AG10803 (cell line): ENCODE measurements at regions not wholly inside any gene's neighbourhood (a gene's known extent, or its start where the extent isn't known, plus 50 kb on each side); places are given as distances from the start of the nearest gene placed in this dataset.

Experiments
- DNase-seq: peaks from one replicate; pipeline ENCODE4 v3.0.0; 2010; ENCODE audit warnings: low read depth
- H3K4me3 ChIP-seq: 2 replicates; pipeline ENCODE4 v1.5.1; 2011; ENCODE audit warnings: mild to moderate bottlenecking, low read length, control low read depth
- TF ChIP-seq, protein P1 (sequence below): conservative IDR thresholded peaks from 2 replicates; pipeline ENCODE4 v1.5.1; 2011; ENCODE audit warnings: mild to moderate bottlenecking, low read length, control low read depth, inconsistent platforms

DNA sequence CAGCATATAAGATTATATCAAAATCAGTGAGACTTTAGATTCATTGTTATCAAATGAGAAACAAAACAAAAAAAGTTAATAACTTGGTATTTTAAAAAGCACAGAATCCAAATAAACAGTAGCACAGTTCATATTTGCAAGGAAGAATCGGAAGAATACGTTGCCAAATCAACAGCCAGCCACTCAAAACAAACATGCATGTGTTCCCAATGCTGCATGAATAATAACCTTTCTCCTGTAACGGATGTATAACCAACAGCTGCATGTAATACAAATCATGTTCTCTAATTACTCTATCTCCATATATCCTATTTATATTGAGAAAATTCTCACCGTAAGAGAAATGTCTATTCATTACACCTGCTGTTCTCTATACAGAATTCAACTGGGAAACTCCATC, 98.9 kb upstream of the FOXD3 start:
- TF ChIP-seq, protein P1, sequence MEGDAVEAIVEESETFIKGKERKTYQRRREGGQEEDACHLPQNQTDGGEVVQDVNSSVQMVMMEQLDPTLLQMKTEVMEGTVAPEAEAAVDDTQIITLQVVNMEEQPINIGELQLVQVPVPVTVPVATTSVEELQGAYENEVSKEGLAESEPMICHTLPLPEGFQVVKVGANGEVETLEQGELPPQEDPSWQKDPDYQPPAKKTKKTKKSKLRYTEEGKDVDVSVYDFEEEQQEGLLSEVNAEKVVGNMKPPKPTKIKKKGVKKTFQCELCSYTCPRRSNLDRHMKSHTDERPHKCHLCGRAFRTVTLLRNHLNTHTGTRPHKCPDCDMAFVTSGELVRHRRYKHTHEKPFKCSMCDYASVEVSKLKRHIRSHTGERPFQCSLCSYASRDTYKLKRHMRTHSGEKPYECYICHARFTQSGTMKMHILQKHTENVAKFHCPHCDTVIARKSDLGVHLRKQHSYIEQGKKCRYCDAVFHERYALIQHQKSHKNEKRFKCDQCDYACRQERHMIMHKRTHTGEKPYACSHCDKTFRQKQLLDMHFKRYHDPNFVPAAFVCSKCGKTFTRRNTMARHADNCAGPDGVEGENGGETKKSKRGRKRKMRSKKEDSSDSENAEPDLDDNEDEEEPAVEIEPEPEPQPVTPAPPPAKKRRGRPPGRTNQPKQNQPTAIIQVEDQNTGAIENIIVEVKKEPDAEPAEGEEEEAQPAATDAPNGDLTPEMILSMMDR: no peak
- no peak overlapping the region for H3K4me3 ChIP-seq
- no peak for DNase-seq

DNA sequence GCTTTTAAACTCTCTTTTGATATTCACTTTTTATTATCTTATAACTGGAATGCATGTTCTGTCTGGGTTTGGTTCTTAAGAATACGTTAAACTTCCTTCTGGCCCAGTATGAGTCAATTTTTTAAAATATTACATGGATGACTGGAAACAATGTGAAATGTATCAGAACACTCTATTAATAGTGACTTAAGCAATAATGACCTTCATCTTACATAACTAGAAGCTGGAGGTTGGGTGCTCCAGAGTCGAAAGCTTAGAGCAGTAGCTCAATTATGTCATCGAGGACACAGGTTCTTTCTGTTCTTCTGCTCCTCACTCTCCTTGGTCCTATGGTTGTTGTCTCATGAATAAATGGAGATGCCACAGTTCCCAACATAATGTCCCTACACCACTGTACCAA, 91.6 kb upstream of the FOXD3 start:
- TF ChIP-seq, protein P1: no peak
- no peak for DNase-seq
- H3K4me3 ChIP-seq: no peak overlapping the region

DNA sequence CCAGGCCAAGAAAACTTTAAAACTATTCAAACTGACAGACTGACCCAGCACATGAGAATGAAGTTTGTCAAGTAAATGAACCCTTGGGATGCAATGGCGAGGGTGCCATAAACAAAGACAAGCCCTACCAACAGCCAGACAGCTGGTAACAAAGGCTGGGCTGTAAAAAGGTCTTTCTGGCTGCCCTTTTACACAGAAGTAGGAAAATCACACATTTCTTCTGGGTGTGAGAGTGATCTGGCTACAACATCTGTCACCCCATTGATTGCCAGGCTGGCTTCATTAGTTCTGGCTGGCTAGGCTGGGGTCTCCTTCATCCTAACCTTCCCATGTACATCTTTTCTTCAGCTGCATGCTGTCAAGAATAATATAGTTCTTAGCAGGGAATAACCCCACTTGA, 83.6 kb upstream of the FOXD3 start:
- TF ChIP-seq, protein P1: no peak
- H3K4me3 ChIP-seq: no peak overlapping the region
- DNase-seq: no peak

DNA sequence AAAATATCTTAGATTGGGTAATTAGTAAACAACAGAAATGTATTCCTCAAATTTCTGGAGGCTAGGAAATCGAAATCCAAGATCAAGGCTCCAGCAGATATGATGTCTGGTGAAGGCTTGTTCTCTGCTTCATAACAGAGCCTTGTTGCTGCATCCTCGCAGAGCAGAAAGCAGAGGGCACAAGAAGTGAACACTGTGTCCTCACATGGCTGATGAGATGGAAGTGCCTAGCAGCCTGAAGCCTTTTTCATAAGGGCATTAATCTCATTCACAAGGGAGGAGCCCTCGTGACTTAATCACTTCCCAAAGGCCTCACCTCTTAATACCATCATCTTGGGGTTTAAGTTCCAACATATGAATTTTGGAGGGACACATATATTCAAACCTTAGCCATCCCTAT, 77.2 kb upstream of the FOXD3 start:
- no peak overlapping the region for H3K4me3 ChIP-seq
- TF ChIP-seq, protein P1: no peak

DNA sequence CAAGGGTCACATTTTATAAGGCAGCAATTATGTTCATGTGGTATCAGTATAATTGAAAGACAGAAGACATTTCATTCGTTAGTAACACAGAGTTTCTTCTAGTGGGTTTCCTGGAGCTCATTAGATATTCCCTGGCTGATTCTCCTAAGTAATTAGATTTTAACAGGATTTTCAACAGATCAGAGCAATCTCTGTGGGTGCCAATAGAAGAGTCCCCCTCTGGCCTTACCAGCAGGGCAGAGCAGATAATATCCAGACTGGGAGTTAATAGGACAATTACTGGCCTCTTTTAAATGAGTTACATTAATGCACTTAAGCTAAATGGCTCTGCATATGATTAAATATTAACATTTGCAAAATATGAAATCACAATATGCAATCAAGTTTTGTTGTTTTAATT, 74.2 kb upstream of the FOXD3 start:
- no peak overlapping the region for H3K4me3 ChIP-seq
- DNase-seq: no peak
- TF ChIP-seq, protein P1: no peak

More for the DNA sequence above, 77.2 kb upstream of the FOXD3 start:
- DNase-seq: no peak

DNA sequence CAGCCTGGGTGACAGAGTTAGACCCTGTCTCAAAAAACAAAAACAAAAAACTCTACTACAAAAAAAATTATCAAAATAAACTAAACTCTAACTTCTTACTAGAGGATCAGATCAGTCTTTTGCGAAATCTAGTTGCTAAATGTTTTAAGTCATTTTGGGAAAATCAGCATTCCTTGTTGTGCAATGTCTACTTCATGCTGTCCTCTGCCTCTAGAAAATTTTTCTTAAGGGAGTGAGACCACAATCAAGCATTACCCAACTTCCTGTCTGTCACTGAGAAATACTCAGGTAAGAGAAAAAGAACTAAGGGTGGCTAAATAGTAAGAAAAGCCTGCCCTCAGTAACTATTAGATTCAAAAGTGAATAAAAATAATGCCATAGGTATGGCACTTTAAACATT, 67.2 kb upstream of the FOXD3 start:
- peak; percentile 5 for DNase-seq
- no peak overlapping the region for H3K4me3 ChIP-seq
- TF ChIP-seq, protein P1: no peak

DNA sequence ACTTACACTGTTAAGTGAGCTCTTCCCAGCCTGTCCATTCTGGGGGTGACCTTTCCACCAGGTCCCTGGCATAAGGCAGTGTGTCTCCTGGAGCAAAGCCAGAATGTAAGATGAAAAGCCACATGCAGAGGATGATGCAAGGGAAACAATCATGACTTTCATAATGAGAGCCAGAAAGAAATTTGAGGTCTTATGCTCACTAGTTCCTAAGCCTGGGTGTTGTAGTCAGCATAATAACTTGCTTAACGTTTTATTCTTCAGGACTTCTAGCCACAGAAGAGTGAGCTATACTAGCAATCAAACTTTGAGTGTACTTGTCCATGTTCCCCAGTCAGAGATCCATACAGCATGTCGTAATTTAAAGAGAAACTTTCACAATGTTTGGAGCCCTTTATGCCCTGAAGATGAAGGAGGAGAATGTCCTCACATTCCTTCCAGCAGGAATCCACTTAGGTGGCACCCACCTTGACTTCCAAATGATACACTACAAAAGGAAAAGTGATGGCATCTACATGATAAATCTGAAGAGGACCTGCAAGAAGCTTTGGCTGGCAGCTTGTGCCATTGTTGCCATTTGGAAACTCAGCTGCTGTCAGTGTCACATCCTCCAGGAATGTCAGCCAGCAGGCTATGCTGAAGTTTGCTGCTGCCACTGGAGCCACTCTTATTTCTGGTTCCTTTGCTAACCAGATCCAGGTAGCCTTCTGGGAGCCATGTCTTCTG, 60.5 kb upstream of the FOXD3 start:
- no peak for DNase-seq
- TF ChIP-seq, protein P1: no peak

More for the DNA sequence above, 60.5 kb upstream of the FOXD3 start:
- no peak overlapping the region for H3K4me3 ChIP-seq
